Astrocyte of the cerebellum (primary cell): ENCODE measurements at regions not wholly inside any gene's neighbourhood (a gene's known extent, or its start where the extent isn't known, plus 50 kb on each side); places are given as distances from the start of the nearest gene placed in this dataset.

ENCODE experiments used
- DNase-seq: peaks from one replicate; pipeline ENCODE4 v3.0.0-alpha.2; 2011; ENCODE audit warnings: low read depth
- H3K4me3 ChIP-seq: 2 replicates; pipeline ENCODE4 v1.5.1; 2011; ENCODE audit warnings: mild to moderate bottlenecking, low read depth, low read length, moderate library complexity
- CTCF ChIP-seq: IDR thresholded peaks from 2 replicates; pipeline ENCODE4 v1.5.1; 2012; ENCODE audit warnings: low read length, low read depth, moderate library complexity, mild to moderate bottlenecking; ENCODE audit errors: missing control alignments
- in situ Hi-C: cut with HindIII; loops from 2 replicates; pipeline ENCODE4 v1.10.0; 2017; ENCODE audit warnings: low sequenced_read_pairs

- in situ Hi-C loops = no loop called here
- H3K4me3 ChIP-seq = no peak overlapping the region
- no peak for TF ChIP-seq CTCF
- no peak for DNase-seq
These were observed 679.2 kb upstream of the ZNF804A start for GRCh38 chr2:183919167-183919566.

GRCh38 chr2:183919926-183920325 is 678.4 kb upstream of the ZNF804A start:
- no peak for DNase-seq
- no peak for TF ChIP-seq CTCF
- H3K4me3 ChIP-seq = no peak overlapping the region
- in situ Hi-C loops = no loop called here

- in situ Hi-C loops = no loop called here
- DNase-seq = no peak
- TF ChIP-seq CTCF = no peak
- H3K4me3 ChIP-seq = no peak overlapping the region
These were observed 673.0 kb upstream of the ZNF804A start for GRCh38 chr2:183925281-183925680.

- no peak for TF ChIP-seq CTCF
- no peak for DNase-seq
- no peak overlapping the region for H3K4me3 ChIP-seq
- in situ Hi-C loops = no loop called here
These were observed 671.9 kb upstream of the ZNF804A start for GRCh38 chr2:183926433-183926832.

GRCh38 chr2:183927406-183928325 is 670.7 kb upstream of the ZNF804A start:
- DNase-seq = no peak
- H3K4me3 ChIP-seq = no peak overlapping the region
- no peak for TF ChIP-seq CTCF
- in situ Hi-C loops = no loop called here

- TF ChIP-seq CTCF = no peak
- H3K4me3 ChIP-seq = no peak overlapping the region
- in situ Hi-C loops = no loop called here
- no peak for DNase-seq
These were observed 663.3 kb upstream of the ZNF804A start for GRCh38 chr2:183935005-183935404.
